ENCODE measurements at regions not wholly inside any gene's neighbourhood (a gene's known extent, or its start where the extent isn't known, plus 50 kb on each side); places are given as distances from the start of the nearest gene placed in this dataset.

- Histone ChIP-seq H3K9ac (ENCODE audit: low read length) (no peak overlapping the region), H3K27ac (ENCODE audit: low read depth, low read length, poor library complexity, severe bottlenecking) (no peak overlapping the region), H3K36me3 (ENCODE audit: insufficient read depth, low read length) (no peaks in the 10 kb centered on the region), H3F3A (ENCODE audit: insufficient read depth, low read length) (no peaks in the 10 kb centered on the region), H3K79me2 (ENCODE audit: insufficient read depth, low read length) (no peaks in the 10 kb centered on the region), H3K4me1 (ENCODE audit: insufficient read depth, low read length, severe bottlenecking) (no peaks in the 10 kb centered on the region), H4K20me1 (ENCODE audit: insufficient read depth, low read length) (no peaks in the 10 kb centered on the region), H3K9me3 (ENCODE audit: low read length) (no peaks in the 10 kb centered on the region), H3K4me2 (ENCODE audit: low read length) (no peak overlapping the region), H3K27me3 (ENCODE audit: insufficient read depth, low read length) (no peaks in the 10 kb centered on the region), H3K4me3 (ENCODE audit: low read depth, low read length, poor library complexity, severe bottlenecking) (no peak overlapping the region), H2AFZ (ENCODE audit: low read length) (no peak overlapping the region), H3K9me2 (ENCODE audit: low read depth, low read length) (no peaks in the 10 kb centered on the region)
- TF ChIP-seq CTCF (IDR thresholded peaks at IDR 0.05; ENCODE audit: low read length), result no peak
- TF ChIP-seq EZH2 (IDR thresholded peaks at IDR 0.05; ENCODE audit: borderline replicate concordance, low read length), result no peak
Measured at GRCh38 chr10:78436222-78436573, 402.5 kb downstream of the RPS24 start.

- no peak overlapping the region for H3K27ac ChIP-seq (ENCODE audit: low read depth, low read length, poor library complexity, severe bottlenecking)
- no peaks in the 10 kb centered on the region for H3K9me2 ChIP-seq (ENCODE audit: low read depth, low read length)
- H3K4me3 ChIP-seq (ENCODE audit: low read depth, low read length, poor library complexity, severe bottlenecking), result no peak overlapping the region
- no peaks in the 10 kb centered on the region for H3K27me3 ChIP-seq (ENCODE audit: insufficient read depth, low read length)
- no peaks in the 10 kb centered on the region for H3K79me2 ChIP-seq (ENCODE audit: insufficient read depth, low read length)
- no peak overlapping the region for H2AFZ ChIP-seq (ENCODE audit: low read length)
- H4K20me1 ChIP-seq (ENCODE audit: insufficient read depth, low read length), result no peaks in the 10 kb centered on the region
- H3F3A ChIP-seq (ENCODE audit: insufficient read depth, low read length), result no peaks in the 10 kb centered on the region
- H3K36me3 ChIP-seq (ENCODE audit: insufficient read depth, low read length), result no peaks in the 10 kb centered on the region
- no peak overlapping the region for H3K4me2 ChIP-seq (ENCODE audit: low read length)
- no peaks in the 10 kb centered on the region for H3K4me1 ChIP-seq (ENCODE audit: insufficient read depth, low read length, severe bottlenecking)
- no peaks in the 10 kb centered on the region for H3K9me3 ChIP-seq (ENCODE audit: low read length)
- no peak overlapping the region for H3K9ac ChIP-seq (ENCODE audit: low read length)
- TF ChIP-seq EZH2 (IDR thresholded peaks at IDR 0.05; ENCODE audit: borderline replicate concordance, low read length), result no peak
- no peak for TF ChIP-seq CTCF (IDR thresholded peaks at IDR 0.05; ENCODE audit: low read length)
Measured at GRCh38 chr10:78436706-78437406, 403.2 kb downstream of the RPS24 start.

- H3K4me1 ChIP-seq (ENCODE audit: insufficient read depth, low read length, severe bottlenecking), result no peaks in the 10 kb centered on the region
- no peaks in the 10 kb centered on the region for H3F3A ChIP-seq (ENCODE audit: insufficient read depth, low read length)
- no peak overlapping the region for H2AFZ ChIP-seq (ENCODE audit: low read length)
- H3K27ac ChIP-seq (ENCODE audit: low read depth, low read length, poor library complexity, severe bottlenecking), result no peak overlapping the region
- H3K79me2 ChIP-seq (ENCODE audit: insufficient read depth, low read length), result no peaks in the 10 kb centered on the region
- no peaks in the 10 kb centered on the region for H3K36me3 ChIP-seq (ENCODE audit: insufficient read depth, low read length)
- no peak overlapping the region for H3K4me2 ChIP-seq (ENCODE audit: low read length)
- H3K9me2 ChIP-seq (ENCODE audit: low read depth, low read length), result no peaks in the 10 kb centered on the region
- no peak overlapping the region for H3K9ac ChIP-seq (ENCODE audit: low read length)
- no peaks in the 10 kb centered on the region for H4K20me1 ChIP-seq (ENCODE audit: insufficient read depth, low read length)
- no peak for TF ChIP-seq EZH2 (IDR thresholded peaks at IDR 0.05; ENCODE audit: borderline replicate concordance, low read length)
- no peak for TF ChIP-seq CTCF (IDR thresholded peaks at IDR 0.05; ENCODE audit: low read length)
- no peaks in the 10 kb centered on the region for H3K27me3 ChIP-seq (ENCODE audit: insufficient read depth, low read length)
- no peak overlapping the region for H3K4me3 ChIP-seq (ENCODE audit: low read depth, low read length, poor library complexity, severe bottlenecking)
- H3K9me3 ChIP-seq (ENCODE audit: low read length), result no peaks in the 10 kb centered on the region
Measured at GRCh38 chr10:78437407-78437768, 403.7 kb downstream of the RPS24 start.
